ENCODE measurements at regions not wholly inside any gene's neighbourhood (a gene's known extent, or its start where the extent isn't known, plus 50 kb on each side); places are given as distances from the start of the nearest gene placed in this dataset.

DNA sequence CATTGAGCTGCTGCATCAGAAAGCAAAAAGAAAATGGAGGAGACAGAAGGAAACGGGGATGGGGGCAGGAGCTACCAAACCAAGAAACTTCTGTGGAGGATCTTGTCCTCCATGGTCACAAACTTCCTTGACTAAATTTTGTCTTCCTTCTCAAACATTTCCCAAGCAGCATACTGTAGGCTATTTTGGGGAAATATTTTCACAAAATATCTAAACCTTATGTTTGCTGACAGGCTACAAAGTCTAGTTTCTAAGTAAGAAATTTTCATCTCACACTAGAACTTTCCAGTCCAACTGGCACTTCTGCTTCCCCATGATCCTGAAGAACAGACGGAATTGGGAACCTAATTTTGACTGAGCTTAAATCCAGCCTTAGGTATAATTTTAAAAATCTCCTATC is 552.0 kb downstream of the SNAPC1 start:
- H3K36me3 ChIP-seq (replicated peaks in 1 of 2), result no peaks in the 10 kb centered on the region
- DNase-seq, result no peak
- no peak overlapping the region for H3K4me3 ChIP-seq
- no peaks in the 10 kb centered on the region for H3K4me1 ChIP-seq (replicated peaks in 1 of 2)
- no peaks in the 10 kb centered on the region for H3K9me3 ChIP-seq (replicated peaks in 1 of 3)
- no peak overlapping the region for H3K27ac ChIP-seq
- intact Hi-C loops (cut with DNase I), result no loop called here
- no peak for TF ChIP-seq POLR2A (IDR thresholded peaks at IDR 0.05)
- TF ChIP-seq, protein P1, sequence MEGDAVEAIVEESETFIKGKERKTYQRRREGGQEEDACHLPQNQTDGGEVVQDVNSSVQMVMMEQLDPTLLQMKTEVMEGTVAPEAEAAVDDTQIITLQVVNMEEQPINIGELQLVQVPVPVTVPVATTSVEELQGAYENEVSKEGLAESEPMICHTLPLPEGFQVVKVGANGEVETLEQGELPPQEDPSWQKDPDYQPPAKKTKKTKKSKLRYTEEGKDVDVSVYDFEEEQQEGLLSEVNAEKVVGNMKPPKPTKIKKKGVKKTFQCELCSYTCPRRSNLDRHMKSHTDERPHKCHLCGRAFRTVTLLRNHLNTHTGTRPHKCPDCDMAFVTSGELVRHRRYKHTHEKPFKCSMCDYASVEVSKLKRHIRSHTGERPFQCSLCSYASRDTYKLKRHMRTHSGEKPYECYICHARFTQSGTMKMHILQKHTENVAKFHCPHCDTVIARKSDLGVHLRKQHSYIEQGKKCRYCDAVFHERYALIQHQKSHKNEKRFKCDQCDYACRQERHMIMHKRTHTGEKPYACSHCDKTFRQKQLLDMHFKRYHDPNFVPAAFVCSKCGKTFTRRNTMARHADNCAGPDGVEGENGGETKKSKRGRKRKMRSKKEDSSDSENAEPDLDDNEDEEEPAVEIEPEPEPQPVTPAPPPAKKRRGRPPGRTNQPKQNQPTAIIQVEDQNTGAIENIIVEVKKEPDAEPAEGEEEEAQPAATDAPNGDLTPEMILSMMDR (IDR thresholded peaks at IDR 0.05), result no peak
- 49 to 73% (median 67%) methylated on average over 2 of the region's 2 CpGs for WGBS, 4 donors
- no peaks in the 10 kb centered on the region for H3K27me3 ChIP-seq

GRCh38 chr14:62314871-62315270 is 552.7 kb downstream of the SNAPC1 start:
- Histone ChIP-seq H3K9me3 (replicated peaks in 1 of 3) (no peaks in the 10 kb centered on the region), H3K36me3 (replicated peaks in 1 of 2) (no peaks in the 10 kb centered on the region), H3K27me3 (no peaks in the 10 kb centered on the region), H3K4me1 (replicated peaks in 1 of 2) (no peaks in the 10 kb centered on the region), H3K27ac (no peak overlapping the region), H3K4me3 (no peak overlapping the region)
- no peak for TF ChIP-seq POLR2A (IDR thresholded peaks at IDR 0.05)
- TF ChIP-seq, protein P1 (IDR thresholded peaks at IDR 0.05), result no peak
- intact Hi-C loops (cut with DNase I), result no loop called here
- DNase-seq, result no peak
- 24 to 38% (median 30%) methylated on average over 1 of the region's 1 CpG for WGBS, 4 donors

DNA sequence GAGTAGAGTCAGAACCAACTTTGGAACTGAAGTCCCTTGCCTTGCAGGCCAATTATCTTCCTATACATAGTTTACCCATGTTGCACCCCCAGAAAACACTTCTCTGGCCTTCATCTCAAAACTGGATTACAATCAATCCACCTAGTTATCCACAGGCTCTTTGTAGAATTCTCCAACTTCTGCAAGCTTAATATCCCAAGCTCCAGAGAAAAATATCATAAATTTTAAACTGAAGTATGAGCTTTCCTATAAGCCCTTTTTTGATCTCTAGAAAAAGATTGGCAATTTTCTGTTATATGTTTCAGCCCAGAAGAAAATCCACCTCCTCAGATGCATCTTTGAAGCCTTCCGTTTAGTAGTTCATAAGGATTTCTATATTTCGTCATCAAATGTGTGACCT is 553.4 kb downstream of the SNAPC1 start:
- Histone ChIP-seq H3K36me3 (replicated peaks in 1 of 2) (no peaks in the 10 kb centered on the region), H3K4me3 (no peak overlapping the region), H3K9me3 (replicated peaks in 1 of 3) (no peaks in the 10 kb centered on the region), H3K4me1 (replicated peaks in 1 of 2) (no peaks in the 10 kb centered on the region), H3K27ac (no peak overlapping the region), H3K27me3 (no peaks in the 10 kb centered on the region)
- WGBS, 4 donors, result 70 to 81% (median 75%) methylated on average over 2 of the region's 2 CpGs
- TF ChIP-seq POLR2A (IDR thresholded peaks at IDR 0.05), result no peak
- TF ChIP-seq, protein P1 (IDR thresholded peaks at IDR 0.05), result no peak
- DNase-seq, result no peak
- intact Hi-C loops (cut with DNase I), result no loop called here

DNA sequence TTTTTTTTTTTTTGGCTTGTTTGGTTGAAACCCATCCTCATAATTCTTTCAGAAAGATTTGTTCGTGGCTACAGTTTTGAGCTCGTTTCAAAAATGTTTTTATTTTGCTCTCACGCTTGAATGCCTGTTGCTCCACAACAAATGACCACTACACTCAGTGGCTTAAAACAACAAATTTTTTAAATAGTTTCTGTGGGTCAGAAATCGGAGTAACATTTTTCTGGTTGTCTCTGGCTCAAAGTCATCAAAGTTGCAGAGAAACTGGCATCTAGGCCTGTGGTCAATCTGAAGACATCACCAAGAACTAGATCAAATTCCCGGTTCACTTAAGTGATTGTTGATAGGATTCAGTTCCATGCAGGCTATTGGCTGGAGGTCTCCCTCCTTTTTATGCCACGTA is 560.0 kb downstream of the SNAPC1 start:
- WGBS, 4 donors, result 71 to 84% (median 79%) methylated on average over 6 of the region's 6 CpGs
- H3K27me3 ChIP-seq, result no peaks in the 10 kb centered on the region
- no peaks in the 10 kb centered on the region for H3K9me3 ChIP-seq (replicated peaks in 1 of 3)
- no peak for DNase-seq
- H3K36me3 ChIP-seq (replicated peaks in 1 of 2), result no peaks in the 10 kb centered on the region
- no peak overlapping the region for H3K4me3 ChIP-seq
- TF ChIP-seq, protein P1 (IDR thresholded peaks at IDR 0.05), result no peak
- no peak for TF ChIP-seq POLR2A (IDR thresholded peaks at IDR 0.05)
- intact Hi-C loops (cut with DNase I), result no loop called here
- H3K27ac ChIP-seq, result no peak overlapping the region
- H3K4me1 ChIP-seq (replicated peaks in 1 of 2), result no peaks in the 10 kb centered on the region

Measured in adrenal gland (tissue), 9 donors.